Left hindlimb (tissue), 1 donor: ENCODE measurements at regions not wholly inside any gene's neighbourhood (a gene's known extent, or its start where the extent isn't known, plus 50 kb on each side); places are given as distances from the start of the nearest gene placed in this dataset.

Source experiments
- DNase-seq: peaks from one replicate; pipeline ENCODE4 v3.0.0-alpha.2; 2018

- no peak for DNase-seq
Observed at GRCh38 chr7:156119771-156120170, 307.5 kb upstream of the SHH start.

DNA sequence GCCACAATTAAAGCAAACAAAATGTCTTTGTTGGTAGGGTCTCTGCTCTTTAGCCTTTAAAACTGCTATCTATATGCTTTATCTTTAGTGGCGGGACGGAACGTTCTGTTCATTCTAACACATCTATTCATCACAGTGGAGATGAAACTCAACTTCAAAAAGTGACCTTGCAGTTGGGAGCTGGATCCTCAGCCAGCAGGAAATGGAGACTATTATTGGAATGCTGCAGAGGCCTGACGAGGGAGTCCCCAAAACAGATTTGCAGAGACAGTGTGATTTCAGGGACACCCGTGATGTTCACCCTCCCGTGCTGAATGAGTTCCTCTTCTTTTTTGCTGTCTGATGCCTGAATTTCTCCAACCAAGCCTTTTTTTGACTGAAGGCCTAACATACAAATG is 306.0 kb upstream of the SHH start:
- no peak for DNase-seq

- DNase-seq = no peak
Observed at GRCh38 chr7:156117542-156118247, 305.4 kb upstream of the SHH start.

GRCh38 chr7:156116514-156117215 is 304.4 kb upstream of the SHH start:
- no peak for DNase-seq

DNA sequence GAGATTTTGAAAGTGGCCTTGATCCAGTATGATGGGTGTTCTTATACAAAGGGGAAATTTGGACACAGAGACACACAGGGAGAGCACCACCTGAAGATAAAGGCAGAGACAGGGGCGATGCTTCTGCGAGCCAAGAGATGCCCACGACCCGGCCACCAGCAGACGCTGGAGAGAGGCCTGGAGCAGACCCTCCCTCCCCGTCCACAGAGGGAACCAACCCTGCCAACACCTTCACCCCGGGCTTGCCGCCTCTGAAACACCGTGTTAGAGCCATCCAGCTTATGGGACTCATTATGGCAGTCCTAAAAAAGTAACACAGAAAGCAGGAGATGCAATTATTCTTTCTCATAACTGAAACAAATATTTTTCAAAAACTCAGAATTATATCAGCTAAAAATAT is 303.3 kb upstream of the SHH start:
- DNase-seq = no peak

DNA sequence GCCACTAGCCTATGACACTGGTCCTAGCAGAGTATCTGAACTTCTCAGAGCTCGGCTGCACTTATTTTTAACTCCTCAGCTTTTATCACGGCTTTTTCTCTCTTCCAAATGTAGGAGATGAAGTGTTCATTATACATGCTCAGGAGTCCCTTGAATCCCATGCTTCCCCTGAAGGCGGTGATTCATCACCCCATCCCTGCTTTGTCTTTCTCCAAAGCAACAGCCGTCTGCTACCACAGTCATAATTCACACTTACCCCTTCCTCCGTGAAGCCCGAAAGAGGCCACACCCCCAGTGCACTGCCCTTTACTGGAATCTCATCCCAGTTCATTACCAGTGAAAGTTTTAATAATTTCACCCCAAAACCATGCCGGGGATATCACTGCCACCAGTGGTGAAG is 301.5 kb upstream of the SHH start:
- no peak for DNase-seq

DNA sequence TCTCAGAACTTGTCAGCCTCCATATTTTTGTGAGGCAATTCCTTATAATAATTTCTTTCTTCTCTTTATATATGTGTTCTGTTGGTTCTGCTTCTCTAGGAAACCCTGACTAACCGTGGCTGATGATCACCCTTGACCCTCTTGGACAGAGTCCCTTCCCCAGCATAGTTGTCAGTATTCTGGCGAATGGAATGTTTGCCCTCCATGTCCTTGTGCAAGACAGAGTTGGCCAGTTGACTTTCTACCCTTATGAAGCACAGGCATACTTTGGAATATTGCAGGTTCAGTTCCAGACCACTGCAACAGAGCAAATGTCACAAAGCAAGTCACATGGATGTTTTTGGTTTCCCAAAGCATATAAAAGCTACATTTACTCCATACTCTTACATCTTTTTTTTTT is 297.7 kb upstream of the SHH start:
- no peak for DNase-seq

DNA sequence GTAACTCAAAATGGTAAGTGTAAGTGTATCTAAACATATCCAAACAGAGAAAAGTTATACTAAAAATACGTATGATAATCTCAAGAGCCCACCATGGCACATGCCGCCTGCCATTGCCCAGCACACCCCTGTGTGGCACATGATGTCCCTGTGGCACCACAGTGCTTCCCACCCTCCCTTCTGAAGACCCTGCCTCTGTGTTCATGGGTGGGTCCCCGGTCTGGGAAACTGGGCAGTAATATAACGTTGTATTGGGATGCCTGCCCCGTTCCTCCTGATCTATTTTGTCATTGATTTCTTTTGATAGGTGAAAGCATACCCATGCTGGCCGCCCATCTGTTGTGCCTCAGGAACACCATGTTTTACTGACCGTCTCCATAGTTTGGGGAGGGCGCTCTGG is 296.8 kb upstream of the SHH start:
- no peak for DNase-seq

GRCh38 chr7:156107957-156108356 is 295.7 kb upstream of the SHH start:
- DNase-seq = no peak

GRCh38 chr7:156106107-156106426 is 293.8 kb upstream of the SHH start:
- no peak for DNase-seq

DNA sequence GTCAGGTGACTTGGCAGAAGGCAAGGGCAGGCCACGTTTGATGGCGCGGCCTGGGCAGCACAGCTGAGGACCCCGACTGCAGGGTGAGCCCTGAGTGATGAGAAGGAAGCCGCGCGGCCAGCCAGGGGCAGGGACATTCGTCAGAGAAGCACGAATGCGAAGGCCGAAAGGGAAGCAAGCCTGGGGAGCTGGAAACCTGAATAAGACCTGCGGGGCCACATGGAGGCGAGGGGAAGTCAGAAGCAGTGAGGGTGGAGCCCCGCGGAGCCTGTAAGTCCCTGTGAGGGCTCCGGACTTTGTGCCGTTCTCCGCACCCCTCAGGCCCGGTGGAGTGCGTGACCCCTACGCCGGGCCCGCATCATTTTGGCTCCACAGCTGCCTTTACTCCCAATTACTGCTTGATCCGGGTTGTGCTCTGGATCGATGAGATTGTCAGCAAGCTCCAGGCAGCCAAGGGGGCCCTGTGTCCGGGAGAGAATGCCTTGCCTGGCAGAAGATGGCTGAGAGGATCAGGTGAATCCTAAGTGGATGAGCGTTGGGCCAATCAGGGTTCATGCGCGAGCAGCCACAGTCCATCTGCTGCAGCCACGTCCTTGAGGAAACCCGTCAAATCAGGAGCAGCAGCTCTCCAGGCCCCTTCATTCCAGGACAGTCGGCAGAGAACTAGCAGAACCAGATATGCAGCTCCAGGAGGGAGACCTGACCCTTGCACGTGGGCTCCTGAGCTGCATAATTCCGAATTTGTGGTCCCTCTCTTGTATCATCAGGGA is 293.3 kb upstream of the SHH start:
- DNase-seq = no peak

DNA sequence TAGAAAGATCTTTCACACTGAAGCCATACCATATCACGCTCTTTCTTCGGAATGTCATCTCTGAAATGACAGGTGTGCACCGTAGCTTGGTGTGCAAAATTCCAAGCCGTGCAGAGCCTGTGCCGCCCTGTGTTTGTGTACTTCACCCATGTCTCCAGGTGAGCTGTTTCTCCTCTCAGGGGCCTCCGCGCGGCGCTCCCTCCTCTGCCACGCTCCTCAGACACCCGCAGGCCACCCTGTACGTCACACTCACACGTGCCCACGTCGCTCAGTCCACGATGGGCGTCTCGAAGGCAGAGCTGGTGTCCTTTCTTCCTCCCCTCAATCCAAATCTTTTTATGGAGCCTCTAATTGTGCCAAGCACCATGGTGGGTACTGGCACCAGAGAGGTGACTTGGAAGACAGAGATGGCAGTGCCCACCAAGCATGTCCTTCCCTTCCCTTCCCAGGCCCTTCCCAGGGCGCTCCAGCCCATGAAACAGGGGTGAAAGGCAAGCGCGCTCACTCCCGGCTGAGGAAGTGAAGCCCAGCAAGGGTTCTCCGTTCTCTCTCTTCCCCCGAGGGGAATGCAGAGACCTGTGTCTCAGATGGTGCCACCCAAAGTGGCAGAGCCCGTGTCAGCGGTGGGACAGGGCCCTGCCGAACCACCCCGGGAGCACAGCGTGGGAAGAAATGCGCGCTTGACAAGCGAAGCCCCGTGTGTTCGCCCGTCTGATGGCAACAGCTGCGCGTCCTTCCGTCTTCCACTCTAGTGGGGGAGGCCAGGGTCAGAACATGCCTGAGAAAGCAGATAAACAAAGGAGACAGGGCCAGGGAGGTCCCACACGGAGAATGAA is 292.5 kb upstream of the SHH start:
- no peak for DNase-seq

- no peak for DNase-seq
Observed at GRCh38 chr7:156102267-156102666, 290.0 kb upstream of the SHH start.

DNA sequence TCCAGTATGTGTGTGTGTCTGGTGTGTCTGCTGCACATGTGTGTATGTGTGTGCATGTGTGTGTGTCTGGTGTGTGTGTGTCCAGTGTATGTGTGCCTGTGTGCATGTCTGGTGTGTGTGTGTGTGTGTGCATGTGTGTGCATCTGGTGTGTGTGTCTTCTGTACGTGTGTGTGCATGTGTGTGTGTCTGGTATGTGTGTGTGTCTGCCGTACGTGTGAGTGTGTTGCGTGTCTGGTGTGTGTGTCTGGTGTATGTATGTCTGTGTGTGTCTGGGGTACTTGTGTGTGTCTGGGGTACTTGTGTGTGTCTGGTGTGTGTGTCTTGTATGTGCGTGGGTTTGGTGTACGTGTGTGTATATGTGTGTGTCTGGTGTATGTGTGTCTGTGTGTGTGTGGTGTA is 289.1 kb upstream of the SHH start:
- no peak for DNase-seq

GRCh38 chr7:156100086-156100485 is 287.8 kb upstream of the SHH start:
- no peak for DNase-seq

DNA sequence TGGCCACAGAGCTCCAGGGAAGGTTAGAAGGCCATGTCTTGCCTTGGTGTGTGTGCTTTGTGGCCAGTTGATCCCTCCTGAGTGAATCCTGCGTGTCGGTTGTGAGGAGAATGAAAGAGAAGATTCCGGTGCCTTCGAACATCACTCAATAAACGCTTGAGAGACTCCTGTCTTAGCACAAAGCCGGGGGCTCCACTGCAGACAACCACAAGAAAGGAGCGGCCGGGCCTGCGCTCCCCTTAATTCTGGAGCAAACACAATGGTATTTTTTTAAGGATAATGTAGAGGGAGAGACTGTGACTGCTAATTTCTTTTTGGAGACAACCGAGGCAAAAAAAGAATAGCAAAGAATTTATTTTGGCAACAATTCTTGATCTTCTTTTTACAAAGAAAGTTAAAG is 286.8 kb upstream of the SHH start:
- DNase-seq = no peak

DNA sequence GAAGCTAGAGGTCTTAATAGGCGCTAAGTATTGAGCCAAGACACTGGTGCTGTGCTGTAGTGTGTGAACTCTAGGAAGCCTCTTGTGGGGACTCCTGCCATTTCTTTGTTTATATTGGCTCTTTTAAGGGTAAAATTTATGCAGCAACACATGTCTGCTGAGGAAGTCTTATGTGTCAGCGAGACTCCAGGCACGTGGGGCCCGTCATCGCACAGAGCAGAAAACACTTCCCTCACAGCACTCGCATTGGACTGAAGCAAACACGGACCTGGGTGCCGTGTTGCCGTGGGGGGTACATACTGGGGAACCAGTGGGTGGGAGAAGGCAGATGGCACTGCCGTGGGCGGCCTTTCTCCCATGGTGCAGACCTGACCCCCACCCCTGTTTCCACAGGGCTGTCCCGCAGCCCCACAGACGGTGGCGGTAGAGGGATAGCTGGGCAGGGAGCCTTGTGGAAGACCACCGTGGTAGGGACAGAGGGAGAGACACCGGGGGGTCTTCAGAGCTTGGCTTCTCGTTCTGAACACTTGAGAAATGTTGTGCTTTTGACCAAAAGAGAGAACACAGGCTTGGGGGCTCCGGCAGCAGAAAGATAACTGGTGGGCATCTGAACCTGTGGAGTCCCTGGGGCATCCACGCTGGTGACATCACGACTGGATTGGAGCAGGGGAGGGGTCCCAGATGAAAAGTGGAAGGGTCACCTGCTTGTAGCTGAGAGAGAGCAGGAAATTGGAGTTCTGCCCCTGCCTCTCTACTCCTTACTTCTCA is 284.7 kb upstream of the SHH start:
- no peak for DNase-seq

DNA sequence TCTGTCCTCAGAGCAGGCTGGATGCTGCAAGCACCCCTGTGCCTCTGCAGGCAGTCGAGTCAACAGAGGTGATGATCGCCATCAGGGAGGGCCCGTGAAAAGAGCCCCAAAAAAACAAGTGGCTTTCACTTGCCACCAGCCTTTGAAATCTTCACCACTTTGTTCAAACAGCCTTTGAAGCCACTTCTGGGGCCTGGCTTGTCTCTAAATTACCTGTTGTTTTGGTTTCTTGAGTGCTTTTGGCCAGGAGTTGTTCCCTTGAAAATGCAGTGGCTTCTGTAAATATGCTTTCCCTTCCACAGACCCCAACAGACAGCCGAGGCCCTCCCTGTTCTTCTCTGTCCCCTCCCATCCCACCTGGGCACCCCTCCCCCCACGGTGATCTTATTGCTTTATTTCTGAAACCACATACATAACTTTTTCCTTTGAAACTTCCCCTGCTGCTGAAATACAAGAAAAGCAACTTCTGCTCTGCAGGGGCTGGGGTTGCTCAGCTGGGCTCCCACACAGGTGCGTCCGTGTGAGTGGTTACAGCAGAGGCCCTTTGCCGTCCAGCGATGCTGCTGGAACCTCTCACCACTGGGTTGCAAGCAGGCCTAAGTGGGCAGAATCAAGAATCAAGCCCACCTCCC is 283.8 kb upstream of the SHH start:
- no peak for DNase-seq

DNA sequence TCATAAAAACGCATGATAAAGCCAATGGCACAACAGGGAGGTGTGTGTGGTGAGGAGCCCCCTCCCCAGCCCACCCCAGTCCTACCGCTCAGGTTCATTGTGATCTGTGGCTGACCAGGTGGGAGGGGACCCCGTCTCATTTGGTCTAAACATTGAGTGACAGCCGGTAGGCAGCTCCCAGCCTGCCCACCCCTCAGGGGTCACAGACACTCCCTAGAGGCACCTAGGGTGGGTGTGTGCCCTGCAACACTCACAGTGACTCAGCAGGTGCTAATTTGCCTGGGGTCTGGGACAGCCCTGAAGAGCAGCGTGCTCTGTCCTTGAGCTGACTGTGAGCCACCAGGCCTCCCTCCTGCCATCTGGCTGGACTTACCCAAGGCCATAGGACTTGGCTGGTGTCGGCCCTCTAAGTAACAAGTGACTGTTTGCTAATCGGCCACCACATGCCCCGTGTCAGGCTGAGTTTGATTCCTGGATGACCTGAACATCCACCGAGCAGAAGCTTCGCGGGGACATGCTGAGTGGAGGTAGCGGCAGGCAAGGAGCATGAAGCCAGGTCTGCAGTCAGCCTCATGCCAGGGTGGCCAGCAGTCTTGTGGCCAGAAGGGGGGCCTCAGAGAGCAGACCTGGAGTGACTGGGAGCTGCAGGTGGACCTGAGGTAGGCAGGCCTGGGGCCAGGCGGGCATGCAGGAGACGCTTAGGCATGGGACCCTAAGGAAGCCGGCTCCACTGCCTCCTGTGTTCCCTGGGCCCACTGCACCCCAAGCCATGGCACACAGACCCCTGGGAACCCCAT is 282.3 kb upstream of the SHH start:
- no peak for DNase-seq

- no peak for DNase-seq
Observed at GRCh38 chr7:156092307-156092706, 280.0 kb upstream of the SHH start.

- DNase-seq = no peak
Observed at GRCh38 chr7:156091519-156092080, 279.3 kb upstream of the SHH start.
